Astrocyte of the spinal cord (primary cell): ENCODE measurements at regions not wholly inside any gene's neighbourhood (a gene's known extent, or its start where the extent isn't known, plus 50 kb on each side); places are given as distances from the start of the nearest gene placed in this dataset.

Experiments used
- DNase-seq: peaks from one replicate; pipeline ENCODE4 v3.0.0; 2011; ENCODE audit warnings: low read depth, low spot score
- H3K4me3 ChIP-seq: 2 replicates; pipeline ENCODE4 v1.5.1; 2011; ENCODE audit warnings: low read depth, mild to moderate bottlenecking, low read length, moderate library complexity
- in situ Hi-C: cut with HindIII; loops from 2 replicates; pipeline ENCODE4 v1.10.0; 2017; ENCODE audit warnings: low sequenced_read_pairs
- TF ChIP-seq, protein P1 (sequence below): IDR thresholded peaks from 2 replicates; pipeline ENCODE4 v1.5.1; 2012; ENCODE audit warnings: low read depth, mild to moderate bottlenecking, low read length, inconsistent platforms

DNA sequence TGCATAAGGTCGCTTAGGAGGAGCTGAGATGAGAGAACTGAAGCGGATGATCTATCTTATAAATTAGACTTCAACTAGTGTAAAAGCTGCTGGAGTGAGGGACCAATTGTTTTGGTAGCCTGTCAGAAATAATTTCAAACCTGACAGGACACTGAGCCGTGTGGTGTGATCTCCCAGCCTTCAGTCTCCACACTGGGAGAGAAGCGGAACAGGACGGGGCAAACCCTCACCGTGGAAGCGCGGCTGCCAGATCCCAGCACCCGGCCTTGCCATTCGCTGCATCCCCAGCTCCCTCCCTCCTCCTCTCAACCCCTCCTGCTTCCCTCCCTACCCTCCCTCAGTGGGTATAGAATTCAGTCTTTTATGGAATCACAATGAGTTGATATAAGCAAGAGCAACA is 900.1 kb upstream of the SLC35B3 start:
- in situ Hi-C loops: no loop called here
- no peak for DNase-seq
- H3K4me3 ChIP-seq: no peak overlapping the region
- TF ChIP-seq, protein P1, sequence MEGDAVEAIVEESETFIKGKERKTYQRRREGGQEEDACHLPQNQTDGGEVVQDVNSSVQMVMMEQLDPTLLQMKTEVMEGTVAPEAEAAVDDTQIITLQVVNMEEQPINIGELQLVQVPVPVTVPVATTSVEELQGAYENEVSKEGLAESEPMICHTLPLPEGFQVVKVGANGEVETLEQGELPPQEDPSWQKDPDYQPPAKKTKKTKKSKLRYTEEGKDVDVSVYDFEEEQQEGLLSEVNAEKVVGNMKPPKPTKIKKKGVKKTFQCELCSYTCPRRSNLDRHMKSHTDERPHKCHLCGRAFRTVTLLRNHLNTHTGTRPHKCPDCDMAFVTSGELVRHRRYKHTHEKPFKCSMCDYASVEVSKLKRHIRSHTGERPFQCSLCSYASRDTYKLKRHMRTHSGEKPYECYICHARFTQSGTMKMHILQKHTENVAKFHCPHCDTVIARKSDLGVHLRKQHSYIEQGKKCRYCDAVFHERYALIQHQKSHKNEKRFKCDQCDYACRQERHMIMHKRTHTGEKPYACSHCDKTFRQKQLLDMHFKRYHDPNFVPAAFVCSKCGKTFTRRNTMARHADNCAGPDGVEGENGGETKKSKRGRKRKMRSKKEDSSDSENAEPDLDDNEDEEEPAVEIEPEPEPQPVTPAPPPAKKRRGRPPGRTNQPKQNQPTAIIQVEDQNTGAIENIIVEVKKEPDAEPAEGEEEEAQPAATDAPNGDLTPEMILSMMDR: no peak

DNA sequence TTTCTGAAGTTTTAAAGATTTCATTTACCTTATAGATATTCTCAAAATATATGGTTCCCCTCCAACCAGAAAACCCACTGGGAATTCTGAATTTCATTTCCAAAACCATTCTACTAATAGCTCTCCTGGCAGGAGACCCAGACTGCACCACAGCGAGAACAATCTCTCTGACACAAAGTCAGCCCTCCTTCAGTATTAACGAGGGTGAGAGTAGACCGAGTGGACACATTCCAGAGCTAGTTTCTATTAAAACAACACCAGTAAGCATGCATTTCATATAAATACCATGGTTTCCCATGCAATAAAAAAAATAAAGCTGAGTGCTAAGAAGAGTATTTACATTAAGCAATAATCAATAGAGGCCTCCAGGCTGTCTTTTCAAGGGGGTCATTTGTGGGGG is 899.6 kb upstream of the SLC35B3 start:
- in situ Hi-C loops: no loop called here
- TF ChIP-seq, protein P1: no peak
- no peak overlapping the region for H3K4me3 ChIP-seq
- no peak for DNase-seq

DNA sequence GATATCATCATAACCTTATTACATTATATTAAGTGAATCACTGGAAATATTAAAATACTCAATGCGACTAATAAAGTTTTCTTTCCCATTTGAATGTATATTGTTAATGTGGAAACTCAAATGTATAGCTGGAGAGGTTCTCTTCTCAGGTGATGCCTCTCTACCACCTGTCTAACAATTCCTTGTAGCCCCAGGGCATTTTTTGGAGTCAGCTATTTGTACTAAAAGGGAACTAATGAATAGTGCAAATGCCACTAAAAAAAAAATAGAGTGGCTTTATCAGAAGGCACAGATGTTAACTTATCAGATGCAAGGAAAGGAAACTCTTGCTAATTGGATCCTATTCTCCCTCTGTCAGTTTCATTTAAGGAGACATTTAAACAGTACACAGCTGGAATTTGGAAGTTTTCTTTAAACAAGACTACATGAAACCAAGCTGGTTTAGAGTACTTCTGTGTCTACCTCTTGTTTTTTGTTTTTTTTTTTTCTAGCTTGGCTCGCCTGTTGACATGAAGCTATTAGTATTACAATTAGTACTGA is 897.0 kb upstream of the SLC35B3 start:
- no peak overlapping the region for H3K4me3 ChIP-seq
- no peak for DNase-seq
- TF ChIP-seq, protein P1: no peak
- in situ Hi-C loops: no loop called here

DNA sequence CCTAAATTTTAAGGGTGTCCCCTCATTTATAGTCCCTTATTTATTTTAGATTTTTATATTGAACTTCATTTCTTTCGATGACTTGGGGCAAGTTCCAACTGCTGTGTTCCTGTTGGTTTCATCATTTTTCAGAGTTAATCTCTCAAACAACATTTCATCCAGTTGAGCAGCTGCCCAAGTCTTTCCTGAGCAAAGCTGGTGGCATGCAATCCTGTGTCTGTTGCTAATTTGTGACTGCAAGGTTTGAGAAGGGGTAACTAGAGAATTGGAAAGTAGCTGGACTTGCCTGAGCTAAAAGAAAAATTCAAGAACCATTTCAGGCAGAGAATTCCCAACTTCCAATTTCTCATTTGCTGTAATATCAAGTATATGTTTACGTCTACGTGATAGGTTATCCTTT is 881.5 kb upstream of the SLC35B3 start:
- no peak for DNase-seq
- H3K4me3 ChIP-seq: no peak overlapping the region
- in situ Hi-C loops: no loop called here
- TF ChIP-seq, protein P1: no peak

DNA sequence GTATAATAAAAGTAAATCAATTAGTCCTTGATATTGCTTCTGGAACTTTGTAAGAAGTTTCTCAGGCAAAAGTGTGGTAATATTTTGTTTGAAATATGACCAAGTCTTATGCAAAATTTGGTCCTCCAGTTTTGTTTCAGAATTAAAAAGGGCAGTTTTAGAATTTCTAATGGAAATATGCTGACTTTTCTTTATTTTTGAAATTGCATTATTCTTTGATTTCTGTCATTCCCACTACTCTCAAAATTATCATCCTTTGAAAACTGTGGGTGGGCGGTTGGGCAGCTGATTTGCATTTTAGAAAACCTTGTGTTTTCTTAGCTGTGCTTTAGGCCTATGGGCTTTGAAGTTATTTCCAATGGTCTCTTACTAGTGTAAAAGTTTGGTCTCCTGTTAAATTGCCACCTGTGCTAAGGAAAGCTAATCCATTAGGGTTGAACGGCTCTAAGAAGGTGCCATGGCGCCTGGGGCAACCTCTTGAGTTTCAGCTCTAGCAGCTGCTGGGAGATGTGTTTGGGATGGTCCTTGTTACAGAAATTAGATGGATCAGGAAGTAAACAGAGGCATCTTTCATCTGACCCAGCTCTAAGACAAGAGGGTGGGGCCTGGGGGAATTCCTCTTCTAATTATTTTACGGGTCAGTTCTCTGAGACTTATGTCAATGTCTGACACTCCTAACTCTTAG is 880.8 kb upstream of the SLC35B3 start:
- H3K4me3 ChIP-seq: no peak overlapping the region
- TF ChIP-seq, protein P1: no peak
- in situ Hi-C loops: no loop called here
- DNase-seq: no peak

DNA sequence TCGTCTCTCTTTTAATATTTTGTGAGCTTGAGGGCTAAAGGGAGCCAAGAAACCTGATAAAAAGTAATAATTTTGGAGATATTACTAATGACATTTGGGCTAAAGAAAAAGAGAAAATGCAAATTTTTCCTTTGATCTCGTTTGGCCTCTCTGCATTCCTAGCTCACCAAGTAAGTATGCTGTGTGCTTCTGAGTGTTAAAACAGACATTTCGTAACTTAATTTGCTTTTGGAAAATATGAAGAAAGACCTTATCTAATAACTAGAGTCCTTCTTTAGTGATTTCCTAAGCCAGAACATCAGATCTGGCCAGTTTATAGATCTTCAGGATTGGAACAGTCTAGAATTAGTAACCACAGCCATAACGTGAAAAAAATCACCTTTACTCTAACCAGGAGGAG is 872.9 kb upstream of the SLC35B3 start:
- H3K4me3 ChIP-seq: no peak overlapping the region
- in situ Hi-C loops: no loop called here
- DNase-seq: no peak
- TF ChIP-seq, protein P1: no peak
